CD4-positive, alpha-beta T cell treated with Interleukin-15 for 4 hours (primary cell): ENCODE measurements at regions not wholly inside any gene's neighbourhood (a gene's known extent, or its start where the extent isn't known, plus 50 kb on each side); places are given as distances from the start of the nearest gene placed in this dataset.
"Not testable (repeated sequence)": the region's sequence is repeated elsewhere in the genome, so short reads cannot be mapped to it uniquely, and the experiment has no call there.

Experiments
- DNase-seq: peaks from one replicate; pipeline ENCODE4 v3.0.0-alpha.2; 2020; ENCODE audit warnings: low spot score

DNA sequence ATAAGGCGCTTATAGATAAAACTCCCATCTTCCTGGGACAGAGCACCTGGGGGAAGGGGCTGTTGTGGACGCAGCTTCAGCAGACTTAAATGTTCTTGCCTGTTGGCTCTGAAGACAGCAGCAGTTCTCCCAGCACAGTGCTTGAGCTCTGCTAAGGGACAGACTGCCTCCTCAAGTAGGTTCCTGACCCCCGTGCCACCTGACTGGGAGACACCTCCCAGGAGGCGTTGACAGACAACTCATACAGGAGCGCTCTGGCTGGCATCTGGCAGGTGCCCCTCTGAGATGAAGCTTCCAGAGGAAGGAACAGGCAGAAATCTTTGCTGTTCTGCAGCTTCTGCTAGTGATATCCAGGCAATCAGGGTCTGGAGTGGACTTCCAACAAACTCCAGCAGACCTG, 383.1 kb upstream of the EMCN start:
- not testable (repeated sequence) for DNase-seq

- no peak for DNase-seq
Measured at GRCh38 chr4:100900134-100900533, 382.3 kb upstream of the EMCN start.

- no peak for DNase-seq
Measured at GRCh38 chr4:100898844-100899243, 381.0 kb upstream of the EMCN start.

GRCh38 chr4:100895556-100896197, 377.9 kb upstream of the EMCN start:
- peak; percentile 39 for DNase-seq

DNA sequence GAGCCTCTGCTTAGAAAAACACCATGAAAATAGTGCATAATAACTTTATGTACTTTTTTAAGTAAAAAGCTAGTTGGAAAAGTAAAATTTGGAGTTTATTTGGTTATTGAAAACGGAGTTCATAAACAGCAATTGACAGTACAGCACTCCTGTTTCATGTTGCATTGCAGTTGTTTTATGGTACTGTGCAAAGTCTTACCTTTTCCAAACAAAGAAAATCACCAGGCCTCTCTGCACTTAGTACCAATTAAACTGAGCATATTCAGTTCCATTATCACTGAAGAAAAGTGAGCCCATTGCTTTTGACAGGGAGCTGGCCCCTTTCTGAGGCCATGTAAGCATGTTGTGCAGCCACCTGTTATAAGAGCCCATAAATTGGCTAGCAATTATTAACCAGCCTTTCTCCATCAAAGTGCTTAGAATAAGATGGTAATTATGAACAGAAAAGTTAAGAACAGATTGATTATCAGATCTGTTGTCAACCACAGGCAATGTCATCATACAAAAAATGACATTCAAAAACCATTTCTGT, 376.6 kb upstream of the EMCN start:
- no peak for DNase-seq

GRCh38 chr4:100891808-100892207, 374.0 kb upstream of the EMCN start:
- no peak for DNase-seq

GRCh38 chr4:100889898-100890297, 372.1 kb upstream of the EMCN start:
- DNase-seq: no peak

DNA sequence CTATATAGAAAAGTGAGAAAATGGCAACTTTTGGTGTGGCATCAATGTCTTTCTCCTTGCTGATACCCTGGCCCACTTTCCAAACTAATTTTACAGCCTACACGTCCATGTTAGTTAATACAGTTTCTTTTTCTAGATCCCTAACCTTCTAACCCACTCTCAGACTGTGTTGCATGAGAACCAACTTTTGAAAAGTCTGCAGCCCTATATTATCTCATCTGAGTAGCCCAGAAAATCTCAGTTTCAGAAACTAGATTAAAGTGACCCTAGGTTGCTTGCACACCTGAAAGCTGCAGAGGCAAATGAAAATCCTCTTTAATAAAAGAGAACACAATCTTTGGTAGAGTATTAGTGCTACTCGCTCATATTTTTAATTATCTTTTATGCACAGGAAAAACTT, 371.6 kb upstream of the EMCN start:
- DNase-seq: no peak

- DNase-seq: no peak
Measured at GRCh38 chr4:100882661-100883060, 364.8 kb upstream of the EMCN start.

GRCh38 chr4:100881283-100881682, 363.5 kb upstream of the EMCN start:
- DNase-seq: no peak

GRCh38 chr4:100880011-100880410, 362.2 kb upstream of the EMCN start:
- DNase-seq: no peak

DNA sequence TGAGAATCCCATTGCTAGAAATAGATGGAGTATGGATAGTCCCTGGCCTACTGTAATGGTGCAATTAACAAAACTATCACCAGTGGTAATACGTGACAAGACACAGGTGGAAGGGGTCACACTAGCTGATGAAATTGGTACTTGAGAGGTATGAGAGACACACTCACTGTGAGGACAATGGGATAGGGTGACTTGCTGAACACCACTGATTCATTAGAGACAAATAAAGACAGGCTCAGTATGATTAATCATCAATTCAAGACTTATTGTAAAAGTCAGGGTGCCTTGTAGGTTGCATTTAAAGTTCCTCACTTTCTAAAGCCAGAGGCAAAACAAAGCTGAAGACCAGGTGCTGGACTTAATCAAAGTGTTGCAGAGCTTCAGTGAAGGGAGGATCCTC, 361.6 kb upstream of the EMCN start:
- no peak for DNase-seq

DNA sequence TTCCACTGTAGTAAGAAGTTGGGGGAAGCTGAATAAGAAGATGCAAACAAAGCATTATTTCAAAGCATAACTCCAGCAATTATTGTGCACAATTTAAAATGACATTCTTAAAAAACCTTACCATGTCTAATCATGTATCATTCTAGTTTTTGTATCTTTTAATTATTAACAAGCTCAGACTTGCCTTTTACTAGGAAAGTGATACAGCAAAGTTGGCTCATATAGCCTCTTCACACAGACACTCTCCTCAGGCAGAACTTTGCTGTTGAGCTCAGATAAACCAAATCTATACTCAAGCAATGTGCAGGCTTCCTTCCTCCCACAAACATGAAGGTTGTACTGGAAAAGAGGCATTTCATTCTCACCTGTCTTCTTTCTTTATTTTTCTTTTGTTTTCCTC, 358.7 kb upstream of the EMCN start:
- DNase-seq: no peak

- DNase-seq: no peak
Measured at GRCh38 chr4:100875296-100876068, 357.7 kb upstream of the EMCN start.

GRCh38 chr4:100872811-100873210, 355.0 kb upstream of the EMCN start:
- no peak for DNase-seq

DNA sequence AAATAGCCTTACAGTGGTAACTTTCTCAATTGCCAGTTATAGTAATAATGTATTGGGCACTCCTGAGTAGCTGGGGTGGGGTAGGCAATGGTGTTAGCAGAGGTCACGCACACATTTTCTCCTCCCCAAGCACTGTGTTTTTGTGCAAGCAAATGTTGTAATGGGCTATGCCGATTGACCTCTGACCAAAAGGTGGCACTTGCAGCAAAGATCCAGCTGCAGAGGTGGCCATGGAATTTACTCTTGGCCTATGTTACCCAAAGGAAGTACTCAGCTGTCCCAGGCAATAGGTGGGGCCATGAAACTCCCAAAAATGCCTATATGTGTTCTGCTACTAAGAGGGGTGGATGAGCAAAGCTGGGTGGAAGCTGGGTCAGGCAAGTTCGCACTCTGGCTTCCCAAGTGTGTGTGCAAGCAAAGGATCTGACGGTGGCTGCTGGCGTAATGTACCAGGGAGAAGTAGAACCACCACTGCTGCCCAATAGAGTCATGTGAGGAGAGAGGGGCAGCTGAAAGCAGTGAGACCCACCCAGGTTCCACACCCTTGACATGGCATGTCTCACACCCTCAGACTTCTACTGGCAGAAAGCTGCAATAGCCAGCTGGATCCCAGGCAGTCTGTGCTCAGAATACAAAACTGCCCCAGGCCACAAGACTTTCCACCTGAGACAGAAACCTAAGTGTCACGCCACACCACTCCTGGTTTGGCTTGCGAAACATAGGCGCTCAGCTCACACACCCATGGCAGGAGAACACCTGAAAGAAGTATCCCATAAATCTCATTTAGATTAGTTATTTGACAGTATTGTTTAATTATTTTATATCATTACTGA, 353.3 kb upstream of the EMCN start:
- no peak for DNase-seq

DNA sequence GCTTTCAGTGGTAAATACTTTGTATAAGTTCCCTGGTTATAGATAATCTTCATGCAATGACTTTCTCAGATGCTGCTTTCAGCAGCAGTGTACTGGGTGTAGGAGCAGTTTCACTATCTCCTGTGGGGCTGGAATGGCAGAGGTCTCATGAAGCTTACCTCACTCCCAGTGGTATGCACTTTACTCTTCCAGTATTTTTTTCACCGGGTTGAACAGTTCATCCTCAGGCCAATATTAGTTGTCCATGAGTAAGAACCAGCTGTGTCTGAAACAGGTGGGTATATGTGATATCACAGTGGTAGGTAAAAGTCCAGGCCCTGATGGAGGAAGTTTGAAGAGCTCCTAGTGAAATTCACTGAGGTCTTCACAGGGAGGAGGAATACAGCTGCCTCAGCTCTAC, 351.5 kb upstream of the EMCN start:
- DNase-seq: no peak

- not testable (repeated sequence) for DNase-seq
Measured at GRCh38 chr4:100868281-100868680, 350.5 kb upstream of the EMCN start.

GRCh38 chr4:100852326-100852725, 334.5 kb upstream of the EMCN start:
- no peak for DNase-seq

DNA sequence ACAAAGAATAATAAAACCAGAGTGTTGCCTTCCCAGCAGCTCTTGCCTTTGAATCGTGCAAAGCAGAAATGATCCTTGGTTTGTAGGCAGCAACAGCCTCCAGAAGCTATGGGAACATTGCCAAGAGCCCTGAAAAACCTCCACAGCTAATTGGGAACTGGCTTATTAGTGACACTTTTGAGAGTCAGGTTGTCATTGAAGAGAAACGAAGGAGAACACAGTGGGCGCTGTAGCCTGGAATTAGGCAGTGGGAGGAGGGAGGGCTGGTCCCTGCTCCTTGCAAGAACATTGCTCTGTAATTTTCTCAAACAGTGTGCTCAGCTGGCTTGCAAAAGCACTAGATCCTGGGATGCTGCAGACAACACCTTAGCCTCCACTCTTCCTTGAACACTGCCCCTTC, 331.5 kb upstream of the EMCN start:
- no peak for DNase-seq

DNA sequence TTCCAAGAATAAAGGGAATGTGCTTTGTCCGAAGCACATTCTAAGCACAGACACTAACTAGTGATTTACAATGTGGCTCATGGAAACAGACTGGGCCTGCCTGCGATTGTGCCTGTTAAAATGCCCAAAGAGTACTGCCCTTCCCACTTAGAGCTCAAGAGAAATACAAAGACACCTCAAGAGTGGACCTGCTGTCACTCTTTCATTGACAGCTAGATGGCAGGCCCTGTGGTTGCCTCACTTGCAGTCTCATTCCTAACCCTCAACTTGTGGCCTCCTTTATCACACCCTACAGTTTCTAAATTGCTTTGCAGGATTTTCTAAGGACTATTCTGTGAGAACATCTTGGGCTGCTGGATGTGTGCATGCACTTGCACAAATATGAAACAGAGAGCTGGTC, 331.0 kb upstream of the EMCN start:
- DNase-seq: peak; percentile 12

DNA sequence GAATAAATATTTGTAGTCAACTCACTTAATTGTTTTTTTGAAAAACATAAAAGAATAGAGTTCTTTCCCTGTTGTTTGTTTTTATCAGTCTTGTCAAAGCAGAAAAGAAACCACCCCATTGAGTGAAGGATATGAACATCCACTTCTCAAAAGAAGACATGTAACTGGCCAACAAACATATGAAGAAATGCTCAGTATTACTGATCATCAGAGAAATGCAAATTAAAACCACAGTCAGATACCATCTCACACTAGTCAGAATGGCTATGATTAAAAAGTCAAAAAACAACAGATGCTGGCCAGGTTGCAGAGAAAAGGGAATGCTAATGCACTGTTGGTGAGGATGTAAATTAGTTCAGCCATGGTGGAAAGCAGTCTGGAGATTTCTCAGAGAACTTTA, 326.1 kb upstream of the EMCN start:
- no peak for DNase-seq

DNA sequence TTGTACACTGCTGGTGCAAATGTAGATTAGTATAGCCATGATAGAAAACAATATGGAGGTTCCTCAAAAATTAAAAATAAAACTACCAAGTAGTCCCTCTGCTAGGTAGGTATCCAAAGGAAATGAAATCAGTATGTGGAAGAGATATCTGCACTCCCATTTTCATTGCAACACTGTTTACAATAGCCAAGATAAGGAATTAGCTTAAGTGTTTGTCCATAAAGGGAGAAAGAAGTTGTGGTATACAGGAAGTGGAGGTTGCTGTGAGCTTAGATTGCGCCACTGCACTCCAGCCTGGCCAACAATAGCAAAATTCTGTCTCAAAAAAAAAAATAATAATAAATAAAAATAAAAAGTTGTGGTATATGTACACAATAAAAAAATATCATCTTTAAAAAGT, 325.0 kb upstream of the EMCN start:
- no peak for DNase-seq
